ENCODE measurements at regions not wholly inside any gene's neighbourhood (a gene's known extent, or its start where the extent isn't known, plus 50 kb on each side); places are given as distances from the start of the nearest gene placed in this dataset.

GRCh38 chrX:6661736-6662135 lies 126.8 kb upstream of the VCX3A start:
- H3K4me3 ChIP-seq, result no peak overlapping the region
- H3K27me3 ChIP-seq, result no peaks in the 10 kb centered on the region
- no peaks in the 10 kb centered on the region for H3K4me1 ChIP-seq
- H3K27ac ChIP-seq, result no peak overlapping the region
- no peaks in the 10 kb centered on the region for H3K36me3 ChIP-seq
- DNase-seq, result no peak
- no peaks in the 10 kb centered on the region for H3K9me3 ChIP-seq
- TF ChIP-seq POLR2A (IDR thresholded peaks at IDR 0.05), result no peak
- TF ChIP-seq, protein P1, sequence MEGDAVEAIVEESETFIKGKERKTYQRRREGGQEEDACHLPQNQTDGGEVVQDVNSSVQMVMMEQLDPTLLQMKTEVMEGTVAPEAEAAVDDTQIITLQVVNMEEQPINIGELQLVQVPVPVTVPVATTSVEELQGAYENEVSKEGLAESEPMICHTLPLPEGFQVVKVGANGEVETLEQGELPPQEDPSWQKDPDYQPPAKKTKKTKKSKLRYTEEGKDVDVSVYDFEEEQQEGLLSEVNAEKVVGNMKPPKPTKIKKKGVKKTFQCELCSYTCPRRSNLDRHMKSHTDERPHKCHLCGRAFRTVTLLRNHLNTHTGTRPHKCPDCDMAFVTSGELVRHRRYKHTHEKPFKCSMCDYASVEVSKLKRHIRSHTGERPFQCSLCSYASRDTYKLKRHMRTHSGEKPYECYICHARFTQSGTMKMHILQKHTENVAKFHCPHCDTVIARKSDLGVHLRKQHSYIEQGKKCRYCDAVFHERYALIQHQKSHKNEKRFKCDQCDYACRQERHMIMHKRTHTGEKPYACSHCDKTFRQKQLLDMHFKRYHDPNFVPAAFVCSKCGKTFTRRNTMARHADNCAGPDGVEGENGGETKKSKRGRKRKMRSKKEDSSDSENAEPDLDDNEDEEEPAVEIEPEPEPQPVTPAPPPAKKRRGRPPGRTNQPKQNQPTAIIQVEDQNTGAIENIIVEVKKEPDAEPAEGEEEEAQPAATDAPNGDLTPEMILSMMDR (IDR thresholded peaks at IDR 0.05), result no peak

GRCh38 chrX:6660567-6661264 lies 125.8 kb upstream of the VCX3A start:
- no peaks in the 10 kb centered on the region for H3K27me3 ChIP-seq
- no peaks in the 10 kb centered on the region for H3K36me3 ChIP-seq
- no peak overlapping the region for H3K27ac ChIP-seq
- no peak for TF ChIP-seq POLR2A (IDR thresholded peaks at IDR 0.05)
- TF ChIP-seq, protein P1 (IDR thresholded peaks at IDR 0.05), result no peak
- no peak for DNase-seq
- H3K4me3 ChIP-seq, result no peak overlapping the region
- H3K9me3 ChIP-seq, result no peaks in the 10 kb centered on the region
- H3K4me1 ChIP-seq, result no peaks in the 10 kb centered on the region

GRCh38 chrX:6645216-6645615 lies 110.3 kb upstream of the VCX3A start:
- no peaks in the 10 kb centered on the region for H3K9me3 ChIP-seq
- TF ChIP-seq, protein P1 (IDR thresholded peaks at IDR 0.05), result no peak
- no peak for TF ChIP-seq POLR2A (IDR thresholded peaks at IDR 0.05)
- no peaks in the 10 kb centered on the region for H3K36me3 ChIP-seq
- H3K4me1 ChIP-seq, result no peaks in the 10 kb centered on the region
- H3K4me3 ChIP-seq, result no peak overlapping the region
- no peaks in the 10 kb centered on the region for H3K27me3 ChIP-seq
- no peak overlapping the region for H3K27ac ChIP-seq
- DNase-seq, result no peak

- no peaks in the 10 kb centered on the region for H3K4me1 ChIP-seq
- H3K27me3 ChIP-seq, result no peaks in the 10 kb centered on the region
- no peak overlapping the region for H3K27ac ChIP-seq
- no peak overlapping the region for H3K4me3 ChIP-seq
- TF ChIP-seq, protein P1 (IDR thresholded peaks at IDR 0.05), result peak in 1 of 6 experiments; percentile 4
- TF ChIP-seq POLR2A (IDR thresholded peaks at IDR 0.05), result no peak
- H3K36me3 ChIP-seq, result no peaks in the 10 kb centered on the region
- DNase-seq, result no peak
- no peaks in the 10 kb centered on the region for H3K9me3 ChIP-seq
Observed at GRCh38 chrX:6644411-6644810, 109.5 kb upstream of the VCX3A start.

GRCh38 chrX:6640727-6641126 lies 105.8 kb upstream of the VCX3A start:
- H3K27me3 ChIP-seq, result no peaks in the 10 kb centered on the region
- DNase-seq, result no peak
- TF ChIP-seq, protein P1 (IDR thresholded peaks at IDR 0.05), result no peak
- TF ChIP-seq POLR2A (IDR thresholded peaks at IDR 0.05), result no peak
- no peaks in the 10 kb centered on the region for H3K36me3 ChIP-seq
- no peak overlapping the region for H3K27ac ChIP-seq
- H3K9me3 ChIP-seq, result no peaks in the 10 kb centered on the region
- H3K4me3 ChIP-seq, result no peak overlapping the region
- no peaks in the 10 kb centered on the region for H3K4me1 ChIP-seq

GRCh38 chrX:6614506-6614905 lies 79.6 kb upstream of the VCX3A start:
- Histone ChIP-seq H3K4me1 (no peaks in the 10 kb centered on the region), H3K27me3 (no peaks in the 10 kb centered on the region), H3K27ac (no peak overlapping the region), H3K9me3 (no peaks in the 10 kb centered on the region), H3K4me3 (no peak overlapping the region), H3K36me3 (no peaks in the 10 kb centered on the region)
- no peak for TF ChIP-seq POLR2A (IDR thresholded peaks at IDR 0.05)
- TF ChIP-seq, protein P1 (IDR thresholded peaks at IDR 0.05), result no peak
- no peak for DNase-seq

Measured in Peyer's patch (tissue), 4 donors.